ENCODE measurements at regions not wholly inside any gene's neighbourhood (a gene's known extent, or its start where the extent isn't known, plus 50 kb on each side); places are given as distances from the start of the nearest gene placed in this dataset.
"Not testable (repeated sequence)": the region's sequence is repeated elsewhere in the genome, so short reads cannot be mapped to it uniquely, and the experiment has no call there.

DNA sequence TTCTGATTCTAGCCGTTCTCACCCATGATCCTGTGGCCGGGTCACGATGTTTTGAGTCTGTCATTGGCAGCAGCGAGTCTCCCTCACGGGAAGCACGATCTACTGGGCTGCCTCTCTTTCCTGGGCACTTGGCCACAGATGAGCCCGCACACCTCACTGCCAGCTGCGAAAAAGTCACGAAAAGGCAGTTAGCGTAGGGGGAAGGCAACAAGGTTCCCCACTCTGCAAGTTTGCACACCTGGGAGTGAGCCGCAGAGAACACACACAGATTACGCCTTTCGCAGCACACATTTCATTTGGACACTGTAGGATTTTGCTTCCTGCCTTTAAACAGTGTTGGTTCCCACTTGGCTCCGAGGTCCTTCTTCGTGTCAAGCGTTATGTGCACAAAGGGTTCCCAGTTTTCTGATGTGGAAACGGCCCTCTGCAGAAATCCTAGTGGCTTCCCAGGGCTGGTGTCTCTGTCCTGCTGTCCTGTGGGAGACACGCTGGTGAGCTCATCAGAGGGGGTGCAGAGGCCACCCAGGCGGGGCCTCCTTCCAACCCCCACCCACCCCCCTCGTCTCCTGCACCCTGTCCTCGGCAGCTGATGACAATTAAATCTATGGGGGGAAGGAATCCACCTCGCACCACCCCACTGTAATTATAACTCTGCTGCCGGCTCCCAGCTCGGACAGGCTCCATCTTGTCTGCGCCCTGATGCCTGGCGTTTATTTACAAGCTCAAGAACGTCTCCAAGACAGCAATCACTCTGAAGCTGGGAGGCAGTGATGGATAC is 157.3 kb upstream of the SALL3 start:
- TF ChIP-seq, protein P1, sequence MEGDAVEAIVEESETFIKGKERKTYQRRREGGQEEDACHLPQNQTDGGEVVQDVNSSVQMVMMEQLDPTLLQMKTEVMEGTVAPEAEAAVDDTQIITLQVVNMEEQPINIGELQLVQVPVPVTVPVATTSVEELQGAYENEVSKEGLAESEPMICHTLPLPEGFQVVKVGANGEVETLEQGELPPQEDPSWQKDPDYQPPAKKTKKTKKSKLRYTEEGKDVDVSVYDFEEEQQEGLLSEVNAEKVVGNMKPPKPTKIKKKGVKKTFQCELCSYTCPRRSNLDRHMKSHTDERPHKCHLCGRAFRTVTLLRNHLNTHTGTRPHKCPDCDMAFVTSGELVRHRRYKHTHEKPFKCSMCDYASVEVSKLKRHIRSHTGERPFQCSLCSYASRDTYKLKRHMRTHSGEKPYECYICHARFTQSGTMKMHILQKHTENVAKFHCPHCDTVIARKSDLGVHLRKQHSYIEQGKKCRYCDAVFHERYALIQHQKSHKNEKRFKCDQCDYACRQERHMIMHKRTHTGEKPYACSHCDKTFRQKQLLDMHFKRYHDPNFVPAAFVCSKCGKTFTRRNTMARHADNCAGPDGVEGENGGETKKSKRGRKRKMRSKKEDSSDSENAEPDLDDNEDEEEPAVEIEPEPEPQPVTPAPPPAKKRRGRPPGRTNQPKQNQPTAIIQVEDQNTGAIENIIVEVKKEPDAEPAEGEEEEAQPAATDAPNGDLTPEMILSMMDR (IDR thresholded peaks at IDR 0.05), result no peak
- Mint-ChIP-seq H3K4me1 (peaks cover 55% of the 10 kb centered on the region), H3K4me3 (no peak overlapping the region), H3K27me3 (ENCODE audit: low read depth, poor library complexity) (no peaks in the 10 kb centered on the region), H3K27ac (no peak overlapping the region), H3K36me3 (ENCODE audit: low read depth) (no peaks in the 10 kb centered on the region), H3K9me3 (peaks cover 8% of the 10 kb centered on the region)
- DNase-seq, result no peak

DNA sequence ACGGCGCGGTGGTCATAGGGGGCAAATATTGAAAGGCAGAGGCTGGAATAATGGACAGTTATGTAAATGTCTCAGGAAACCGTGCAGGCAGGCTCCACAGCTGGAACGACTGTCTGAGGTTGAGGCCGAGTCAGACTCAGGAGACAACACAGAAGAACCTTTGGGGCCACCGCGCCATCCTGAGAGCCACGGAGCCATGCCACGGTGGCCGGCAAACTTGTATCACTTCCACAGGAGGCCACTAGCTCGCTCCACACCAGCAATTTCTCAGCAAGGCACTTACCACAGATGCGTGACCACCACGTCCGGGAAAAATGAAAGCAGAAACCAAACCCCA is 156.7 kb upstream of the SALL3 start:
- peaks cover 55% of the 10 kb centered on the region for H3K4me1 Mint-ChIP-seq
- TF ChIP-seq, protein P1 (IDR thresholded peaks at IDR 0.05), result no peak
- no peak for DNase-seq
- H3K36me3 Mint-ChIP-seq (ENCODE audit: low read depth), result no peaks in the 10 kb centered on the region
- H3K27me3 Mint-ChIP-seq (ENCODE audit: low read depth, poor library complexity), result no peaks in the 10 kb centered on the region
- peaks cover 8% of the 10 kb centered on the region for H3K9me3 Mint-ChIP-seq
- no peak overlapping the region for H3K4me3 Mint-ChIP-seq
- no peak overlapping the region for H3K27ac Mint-ChIP-seq

DNA sequence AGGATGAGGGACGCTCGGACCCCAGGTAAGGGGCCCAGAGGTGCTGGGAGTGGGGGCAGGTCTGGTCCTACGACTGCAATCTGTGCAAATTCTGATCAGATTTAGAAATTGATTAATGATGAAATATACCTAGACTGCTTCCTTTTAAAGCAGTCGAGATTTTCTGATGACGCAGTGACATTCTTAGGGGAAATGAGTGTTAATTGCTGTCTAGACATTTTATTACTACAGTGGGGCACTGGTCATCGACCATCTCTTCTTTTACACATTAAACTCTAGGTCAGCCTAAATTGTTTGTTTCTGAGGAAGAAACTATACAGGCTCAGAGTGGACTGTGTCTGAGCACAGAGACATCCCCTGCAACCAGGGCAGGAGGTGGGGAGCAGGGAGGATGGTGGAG is 154.4 kb upstream of the SALL3 start:
- Mint-ChIP-seq H3K36me3 (ENCODE audit: low read depth) (no peaks in the 10 kb centered on the region), H3K9me3 (peaks cover 8% of the 10 kb centered on the region), H3K4me1 (peaks cover 50% of the 10 kb centered on the region), H3K27ac (peak overlapping the region; percentile 46), H3K4me3 (no peak overlapping the region), H3K27me3 (ENCODE audit: low read depth, poor library complexity) (no peaks in the 10 kb centered on the region)
- no peak for DNase-seq
- TF ChIP-seq, protein P1 (IDR thresholded peaks at IDR 0.05), result no peak

DNA sequence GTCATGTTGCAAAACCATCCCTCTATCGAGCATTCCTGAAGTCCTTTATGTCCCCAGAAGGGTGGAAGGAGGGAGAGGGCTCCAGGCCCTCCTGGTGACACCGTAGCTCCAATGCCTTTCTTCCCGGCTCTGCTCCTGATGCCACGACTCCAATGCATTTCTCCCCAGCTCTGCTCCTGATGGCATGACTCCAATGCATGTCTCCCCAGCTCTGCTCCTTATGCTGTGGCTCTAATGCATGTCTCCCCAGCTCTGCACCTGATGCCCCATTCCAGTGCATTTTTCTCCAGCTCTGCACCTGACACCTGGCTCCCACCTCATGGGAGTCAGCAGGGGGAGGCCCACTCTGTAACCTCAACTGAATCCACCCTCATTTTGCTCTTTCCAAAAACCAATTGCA is 153.0 kb upstream of the SALL3 start:
- Mint-ChIP-seq H3K4me3 (no peak overlapping the region), H3K27me3 (ENCODE audit: low read depth, poor library complexity) (no peaks in the 10 kb centered on the region), H3K27ac (no peak overlapping the region), H3K9me3 (peaks cover 8% of the 10 kb centered on the region), H3K36me3 (ENCODE audit: low read depth) (no peaks in the 10 kb centered on the region), H3K4me1 (peaks cover 36% of the 10 kb centered on the region)
- no peak for DNase-seq
- TF ChIP-seq, protein P1 (IDR thresholded peaks at IDR 0.05), result no peak

DNA sequence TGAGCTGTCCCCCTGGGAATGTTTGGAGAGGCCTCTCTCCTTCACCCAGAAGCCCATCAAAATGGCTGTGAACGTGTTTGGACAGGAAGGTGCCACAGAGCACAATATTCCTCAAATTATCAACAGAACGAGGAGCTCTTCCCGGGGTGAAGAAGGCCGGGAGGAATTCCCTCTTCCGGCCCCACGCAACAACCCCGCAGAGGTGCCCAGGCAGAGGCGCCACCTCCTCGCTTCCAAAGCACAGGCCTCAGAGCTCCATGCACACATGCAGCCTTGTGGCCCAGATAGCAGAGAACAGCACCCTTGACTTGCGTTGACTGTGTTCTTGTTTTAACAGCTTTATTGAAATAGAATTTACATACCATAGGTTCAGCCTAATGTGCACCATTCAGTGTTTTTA is 152.5 kb upstream of the SALL3 start:
- DNase-seq, result no peak
- no peak overlapping the region for H3K27ac Mint-ChIP-seq
- TF ChIP-seq, protein P1 (IDR thresholded peaks at IDR 0.05), result no peak
- no peak overlapping the region for H3K4me3 Mint-ChIP-seq
- H3K4me1 Mint-ChIP-seq, result peaks cover 31% of the 10 kb centered on the region
- peaks cover 8% of the 10 kb centered on the region for H3K9me3 Mint-ChIP-seq
- no peaks in the 10 kb centered on the region for H3K27me3 Mint-ChIP-seq (ENCODE audit: low read depth, poor library complexity)
- H3K36me3 Mint-ChIP-seq (ENCODE audit: low read depth), result no peaks in the 10 kb centered on the region

DNA sequence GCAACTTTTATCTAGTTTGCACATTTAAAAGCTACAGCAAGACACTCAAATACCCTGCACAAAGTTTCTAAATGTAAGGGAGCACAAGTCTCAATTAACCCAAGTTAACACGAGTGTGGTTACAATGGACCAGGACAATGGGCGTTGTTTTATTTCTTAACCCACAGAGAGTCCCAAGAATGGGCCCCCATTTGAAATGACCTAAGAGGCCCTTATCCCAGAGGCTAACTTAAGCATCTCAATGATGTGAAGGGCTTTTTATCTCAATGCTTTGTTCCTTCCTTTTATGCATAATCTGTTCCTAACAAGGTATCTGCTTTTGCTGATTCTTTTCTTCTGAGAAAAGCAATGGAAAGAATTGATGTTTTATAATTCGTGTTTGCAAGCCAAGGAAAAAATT is 151.5 kb upstream of the SALL3 start:
- no peak overlapping the region for H3K27ac Mint-ChIP-seq

DNA sequence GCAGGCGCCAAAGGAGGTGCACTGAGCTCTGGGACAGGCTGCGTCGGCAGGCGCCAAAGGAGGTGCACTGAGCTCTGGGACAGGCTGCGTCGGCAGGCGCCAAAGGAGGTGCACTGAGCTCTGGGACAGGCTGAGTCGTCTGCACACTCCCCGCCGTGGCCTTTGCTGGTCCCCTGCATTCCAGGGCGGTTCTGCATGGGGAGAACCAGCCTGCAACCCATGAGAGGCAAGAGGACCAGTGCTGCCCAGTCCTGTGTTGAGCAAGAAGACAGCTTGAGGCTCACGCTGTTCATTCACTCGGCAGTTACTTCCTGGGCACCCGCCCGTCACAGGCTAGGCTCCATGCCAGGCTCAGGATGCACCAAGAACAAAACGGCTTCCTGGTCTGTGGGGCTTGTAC is 150.6 kb upstream of the SALL3 start:
- not testable (repeated sequence) for H3K27me3 Mint-ChIP-seq (ENCODE audit: low read depth, poor library complexity); DNase-seq; H3K4me3 Mint-ChIP-seq; H3K27ac Mint-ChIP-seq; H3K36me3 Mint-ChIP-seq (ENCODE audit: low read depth); H3K9me3 Mint-ChIP-seq
- peaks cover 19% of the 10 kb centered on the region for H3K4me1 Mint-ChIP-seq

More for the DNA sequence above, 151.5 kb upstream of the SALL3 start:
- H3K36me3 Mint-ChIP-seq (ENCODE audit: low read depth), result no peaks in the 10 kb centered on the region
- no peaks in the 10 kb centered on the region for H3K27me3 Mint-ChIP-seq (ENCODE audit: low read depth, poor library complexity)
- H3K4me1 Mint-ChIP-seq, result peaks cover 23% of the 10 kb centered on the region
- no peak overlapping the region for H3K4me3 Mint-ChIP-seq
- DNase-seq, result no peak
- peaks cover 4% of the 10 kb centered on the region for H3K9me3 Mint-ChIP-seq
- TF ChIP-seq, protein P1 (IDR thresholded peaks at IDR 0.05), result no peak
